Fibroblast of gingiva (primary cell): ENCODE measurements at regions not wholly inside any gene's neighbourhood (a gene's known extent, or its start where the extent isn't known, plus 50 kb on each side); places are given as distances from the start of the nearest gene placed in this dataset.
"Not testable (repeated sequence)": the region's sequence is repeated elsewhere in the genome, so short reads cannot be mapped to it uniquely, and the experiment has no call there.

Experiments
- DNase-seq: peaks from one replicate; pipeline ENCODE4 v3.0.0-alpha.2; 2011; ENCODE audit warnings: low read depth

DNA sequence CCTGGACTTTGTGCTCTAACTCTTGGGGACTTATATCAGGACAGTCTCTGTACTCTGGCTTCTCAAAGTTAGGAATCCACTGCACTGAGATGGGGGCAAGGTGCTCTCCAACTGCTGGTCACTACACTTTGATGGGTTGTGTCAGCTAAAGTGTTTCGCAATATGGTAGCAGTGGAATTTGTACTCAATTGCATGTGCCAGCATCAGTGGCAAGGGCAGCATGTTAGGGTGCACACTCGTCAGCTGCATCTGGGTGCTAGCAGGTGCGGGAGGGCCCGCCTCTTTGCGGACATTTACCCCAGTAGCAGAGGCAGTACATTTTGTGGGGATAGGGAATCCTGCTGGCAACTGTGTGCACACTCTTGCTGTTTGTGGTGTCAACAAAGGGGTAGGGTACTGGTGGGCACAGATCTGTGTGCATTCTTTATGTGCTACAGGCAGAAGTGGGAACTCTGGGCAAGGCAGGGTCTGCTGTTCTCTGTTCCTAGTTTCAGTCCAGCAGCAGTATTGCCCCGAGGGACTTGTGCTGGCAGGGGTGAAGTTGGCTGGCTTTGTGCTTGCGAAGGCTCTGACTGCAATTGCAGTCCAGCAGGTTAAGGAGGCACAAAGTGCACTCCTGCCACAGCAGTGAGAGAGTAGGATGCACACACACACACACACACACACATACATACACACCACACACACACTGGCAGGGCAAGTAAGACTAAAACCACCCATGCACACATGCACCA, 924.8 kb upstream of the CDH9 start:
- DNase-seq: no peak

DNA sequence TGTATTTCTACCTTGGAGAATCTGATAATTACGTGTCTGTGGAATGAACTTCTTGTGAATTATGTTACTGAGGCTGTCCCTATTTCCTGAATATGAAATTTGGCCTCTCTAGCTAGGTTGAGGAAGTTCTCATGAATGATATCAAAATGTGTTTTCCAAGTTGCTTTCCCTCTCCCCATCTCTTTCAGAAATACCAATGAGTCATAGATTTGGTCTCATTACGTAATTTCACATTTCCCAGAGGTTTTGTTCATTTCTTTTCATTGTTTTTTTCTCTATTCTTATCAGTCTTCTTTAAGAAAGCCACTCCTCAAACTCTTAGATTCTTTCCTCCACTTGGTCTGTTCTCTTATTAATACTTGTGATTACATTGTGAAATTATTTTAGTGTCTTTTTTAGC, 923.8 kb upstream of the CDH9 start:
- DNase-seq: no peak

DNA sequence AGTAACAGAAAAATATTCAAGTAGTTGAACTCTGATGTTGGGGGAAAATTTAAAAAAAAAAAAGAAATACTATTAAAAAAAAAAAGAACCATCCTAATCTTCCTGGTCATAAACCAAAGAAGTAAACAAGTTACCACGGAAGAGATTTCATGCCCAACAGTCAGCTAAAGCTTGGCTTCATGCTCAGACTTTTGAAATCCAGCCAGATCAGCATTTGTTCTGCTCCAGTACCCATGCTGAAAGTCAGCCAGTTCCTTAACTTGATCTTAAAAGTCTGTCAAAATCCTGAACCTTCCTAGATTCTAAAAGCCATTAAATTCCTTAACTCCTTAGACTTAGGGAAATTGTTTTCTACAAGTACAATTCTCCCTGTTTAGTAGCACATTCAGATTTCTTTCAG, 908.7 kb upstream of the CDH9 start:
- peak; percentile 2 for DNase-seq

DNA sequence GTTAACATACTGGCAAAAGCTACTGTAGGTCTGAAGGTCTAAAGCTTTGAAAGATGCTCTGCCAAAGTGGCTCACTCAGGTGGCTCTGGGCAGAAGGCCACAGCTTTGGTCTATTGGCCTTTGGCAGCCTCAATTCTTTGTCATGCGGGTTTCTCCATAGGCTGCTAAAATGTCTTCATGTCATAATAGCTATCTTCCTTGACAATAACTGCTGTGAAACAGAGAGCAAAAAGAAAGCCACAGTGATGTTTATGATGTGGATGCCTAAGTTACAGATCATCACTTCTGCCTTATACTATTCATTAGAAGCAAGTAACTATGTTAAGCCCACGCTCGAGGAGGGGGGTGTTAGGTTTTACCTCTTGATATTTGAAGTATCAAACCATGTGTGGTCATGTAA, 906.1 kb upstream of the CDH9 start:
- DNase-seq: no peak

DNA sequence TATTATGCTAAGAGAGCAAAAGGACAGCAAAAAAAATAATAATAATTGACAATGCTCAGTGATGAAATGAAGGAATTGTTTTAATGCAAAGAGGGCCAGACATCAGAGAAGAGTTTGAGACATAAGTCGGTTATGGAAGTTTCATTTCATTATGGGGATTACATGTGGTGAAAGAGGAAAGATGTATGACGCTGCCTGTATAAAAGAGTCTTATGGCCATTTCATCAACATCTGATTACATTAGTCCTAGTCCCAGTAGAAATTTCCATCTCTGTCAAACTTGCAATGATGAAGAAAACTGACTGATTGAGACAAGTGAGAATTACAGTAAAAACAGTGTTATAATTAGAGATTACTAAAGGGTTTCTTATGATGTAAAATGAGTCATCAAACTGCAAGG, 900.6 kb upstream of the CDH9 start:
- DNase-seq: no peak

DNA sequence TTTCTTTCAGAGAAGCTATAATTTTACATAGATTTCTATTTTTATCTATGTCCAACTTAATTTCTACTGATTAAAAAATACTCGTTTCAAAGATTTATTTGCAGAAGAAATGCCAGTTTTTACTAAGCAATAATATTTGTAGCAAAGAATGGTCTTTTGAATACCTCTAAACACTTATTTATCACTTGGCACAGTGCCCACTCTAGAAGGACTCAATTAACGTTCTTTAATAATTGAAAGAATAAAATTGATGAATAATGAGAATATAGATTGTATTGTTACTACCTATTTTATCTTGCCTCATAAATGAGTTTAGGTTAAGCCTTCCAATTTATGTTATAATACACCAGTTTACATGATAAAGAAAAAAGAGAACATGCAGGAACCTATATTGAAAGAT, 889.7 kb upstream of the CDH9 start:
- DNase-seq: no peak

DNA sequence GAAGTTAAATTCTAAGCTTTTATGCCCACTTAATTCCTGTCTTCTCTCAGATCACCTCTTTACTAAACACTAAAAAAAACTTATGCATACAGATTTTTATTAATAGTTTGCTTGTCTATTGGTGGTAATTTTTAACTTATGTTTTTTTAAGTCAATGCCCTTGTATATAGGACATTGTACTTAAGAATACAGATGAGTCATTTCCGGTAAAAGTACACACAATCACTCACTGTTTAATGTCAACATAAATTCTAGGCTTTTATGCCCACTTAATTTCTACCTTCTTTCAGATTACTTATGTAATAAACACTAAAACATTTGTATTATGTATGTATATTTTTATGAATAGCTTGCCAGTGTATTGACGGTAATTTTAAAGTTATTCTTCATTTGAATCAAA, 872.8 kb upstream of the CDH9 start:
- no peak for DNase-seq

DNA sequence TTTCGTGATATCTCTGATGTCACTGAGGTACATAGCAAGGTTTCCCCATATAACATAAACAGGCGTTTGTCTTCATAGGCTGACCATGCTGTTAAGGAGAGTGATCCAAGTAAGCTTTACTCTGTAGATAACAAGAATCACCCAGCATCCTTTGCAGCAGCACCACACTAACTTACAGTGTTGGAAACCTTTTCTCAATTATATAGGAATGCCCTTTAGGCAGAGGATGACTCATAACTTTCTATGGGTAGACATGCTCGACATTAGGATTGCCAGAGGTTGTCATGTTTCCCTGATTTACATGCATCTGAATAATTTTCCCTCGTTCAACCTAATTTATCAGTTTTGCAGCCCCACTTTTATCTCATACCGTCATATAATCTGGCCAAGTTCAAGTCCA, 870.0 kb upstream of the CDH9 start:
- DNase-seq: no peak

DNA sequence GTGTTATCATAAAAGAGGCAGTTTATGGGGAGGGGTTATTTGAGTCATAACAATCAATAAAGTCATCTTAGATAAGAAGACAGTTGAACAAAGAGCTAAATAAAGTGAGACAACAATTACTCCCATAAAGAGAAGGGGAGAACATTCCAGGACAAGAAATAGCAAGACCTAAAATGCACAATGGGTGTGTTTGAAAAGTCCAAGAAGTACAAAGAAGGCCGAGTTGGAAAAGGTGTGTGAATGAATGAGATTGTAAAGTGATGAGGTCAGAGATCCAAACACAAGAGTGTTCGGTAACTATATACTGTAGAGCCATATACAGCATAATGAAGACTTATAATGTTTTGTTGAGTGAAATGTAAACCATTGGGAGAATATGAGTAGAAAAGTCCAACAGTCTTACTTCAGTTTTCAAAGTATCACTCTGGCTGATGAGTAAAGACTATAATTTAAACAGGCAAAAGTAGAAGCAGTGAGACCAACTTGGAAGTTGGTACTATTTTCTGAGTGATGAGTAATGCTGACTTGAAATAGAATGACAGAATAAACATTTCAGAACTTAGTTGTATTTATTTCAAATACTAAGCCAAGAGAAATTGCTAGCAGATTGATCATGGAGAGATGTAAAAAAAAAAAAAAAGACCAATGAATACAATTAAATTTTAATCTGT, 868.7 kb upstream of the CDH9 start:
- no peak for DNase-seq

DNA sequence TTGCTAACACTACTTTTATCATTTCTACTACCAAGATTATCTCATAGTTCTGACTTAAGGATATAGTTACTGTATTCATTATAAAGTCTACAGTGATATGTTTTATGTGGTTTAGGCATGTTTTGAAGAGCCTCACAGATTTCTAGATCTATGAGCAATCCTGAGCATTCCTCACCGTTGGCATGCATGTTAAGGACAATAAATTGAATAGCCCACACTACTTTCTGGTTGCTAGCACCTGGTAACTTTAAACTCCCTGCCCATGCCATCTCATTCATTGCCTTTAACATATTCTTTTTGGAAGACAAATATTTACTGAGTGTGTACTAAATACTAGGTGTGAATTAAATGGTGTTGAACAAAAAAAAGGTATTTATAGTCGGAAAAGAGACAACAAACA, 868.1 kb upstream of the CDH9 start:
- DNase-seq: no peak

DNA sequence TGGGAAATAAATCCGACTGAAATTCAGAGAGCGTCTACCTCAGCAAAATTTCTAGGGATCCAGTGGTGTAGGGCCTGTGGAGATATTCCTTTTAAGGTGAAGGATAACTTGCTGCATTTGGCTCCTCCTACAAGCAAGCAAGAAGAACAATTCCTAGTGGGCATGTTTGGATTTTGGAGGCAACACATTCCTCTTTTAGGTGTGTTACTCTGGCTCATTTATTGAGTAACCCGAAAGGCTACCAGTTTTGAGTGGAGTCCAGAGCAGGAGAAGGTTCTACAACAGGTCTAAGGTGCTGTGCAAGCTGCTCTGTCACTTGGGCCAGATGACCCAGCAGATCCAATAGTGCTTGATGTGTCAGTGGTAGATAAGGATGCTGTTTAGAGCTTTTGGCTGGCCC, 862.4 kb upstream of the CDH9 start:
- DNase-seq: no peak

DNA sequence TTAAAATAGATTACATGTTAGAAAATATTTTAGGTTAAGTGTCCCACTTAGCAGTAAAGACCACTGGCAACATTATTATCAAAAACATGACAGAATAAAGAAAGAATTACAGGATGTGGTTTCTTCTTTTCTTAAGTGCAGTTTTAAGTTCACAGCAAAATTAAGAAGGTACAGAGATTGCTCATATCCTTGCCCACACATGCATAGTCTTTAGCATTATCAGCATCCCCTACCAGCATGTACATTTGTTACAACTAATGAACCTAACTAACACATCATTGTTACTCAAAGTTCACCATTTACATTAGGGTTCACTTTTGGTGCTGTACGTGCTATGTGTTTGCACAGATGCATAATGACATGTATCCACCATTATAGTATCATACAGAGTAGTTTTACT, 837.7 kb upstream of the CDH9 start:
- DNase-seq: no peak

DNA sequence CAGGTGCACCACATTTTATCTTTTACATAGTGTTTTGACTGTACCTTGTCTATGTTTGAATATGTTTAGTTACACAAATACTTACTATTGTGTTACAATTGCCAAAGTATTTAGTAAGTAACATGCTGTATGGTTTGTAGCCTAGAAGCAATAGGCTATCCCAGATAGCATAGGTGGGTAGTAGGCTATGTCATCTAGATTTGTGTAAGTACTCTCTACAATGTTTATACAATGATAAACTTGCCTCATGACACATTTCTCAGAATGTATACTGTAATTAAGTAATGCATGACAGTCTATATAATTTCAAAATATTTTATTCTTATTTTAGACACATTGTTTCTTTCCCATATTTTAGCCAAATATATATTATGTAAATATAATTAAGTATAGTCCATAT, 836.8 kb upstream of the CDH9 start:
- DNase-seq: no peak

DNA sequence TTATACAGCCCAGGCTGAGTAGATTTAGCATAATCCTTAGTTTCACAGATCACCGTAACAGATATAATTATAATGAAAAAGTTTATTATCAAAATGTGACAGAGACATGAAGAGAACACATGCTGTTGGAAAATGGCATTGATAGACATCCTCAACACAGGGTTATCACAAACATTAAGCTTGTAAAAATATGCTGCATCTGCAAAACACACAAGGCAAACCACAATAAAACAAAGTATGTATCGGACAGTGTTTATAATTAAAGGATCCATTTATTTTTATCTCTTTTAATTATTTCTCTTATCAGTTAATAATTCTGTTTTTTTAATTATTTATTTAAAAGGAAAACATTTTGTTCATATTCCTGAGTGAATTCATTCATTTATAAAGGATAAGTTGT, 829.9 kb upstream of the CDH9 start:
- DNase-seq: no peak

DNA sequence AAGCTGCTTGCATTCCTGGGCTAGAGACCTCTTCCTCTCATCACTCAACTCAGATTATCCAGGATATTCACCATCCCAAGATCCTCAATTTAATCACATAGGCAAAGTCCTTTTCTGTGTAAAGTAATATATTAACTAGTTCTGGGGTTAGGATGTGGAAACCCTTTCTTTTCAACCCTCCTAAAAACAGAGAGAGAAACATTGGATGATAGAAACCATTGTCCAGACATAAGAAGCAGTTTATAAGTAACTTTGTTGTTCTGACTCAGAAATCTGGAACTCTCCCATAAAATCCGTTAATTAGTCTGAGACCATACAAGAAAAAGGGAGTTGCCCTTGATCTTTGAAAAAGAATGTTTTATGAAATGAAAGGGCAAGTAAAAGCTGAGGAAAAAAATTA, 817.1 kb upstream of the CDH9 start:
- no peak for DNase-seq

DNA sequence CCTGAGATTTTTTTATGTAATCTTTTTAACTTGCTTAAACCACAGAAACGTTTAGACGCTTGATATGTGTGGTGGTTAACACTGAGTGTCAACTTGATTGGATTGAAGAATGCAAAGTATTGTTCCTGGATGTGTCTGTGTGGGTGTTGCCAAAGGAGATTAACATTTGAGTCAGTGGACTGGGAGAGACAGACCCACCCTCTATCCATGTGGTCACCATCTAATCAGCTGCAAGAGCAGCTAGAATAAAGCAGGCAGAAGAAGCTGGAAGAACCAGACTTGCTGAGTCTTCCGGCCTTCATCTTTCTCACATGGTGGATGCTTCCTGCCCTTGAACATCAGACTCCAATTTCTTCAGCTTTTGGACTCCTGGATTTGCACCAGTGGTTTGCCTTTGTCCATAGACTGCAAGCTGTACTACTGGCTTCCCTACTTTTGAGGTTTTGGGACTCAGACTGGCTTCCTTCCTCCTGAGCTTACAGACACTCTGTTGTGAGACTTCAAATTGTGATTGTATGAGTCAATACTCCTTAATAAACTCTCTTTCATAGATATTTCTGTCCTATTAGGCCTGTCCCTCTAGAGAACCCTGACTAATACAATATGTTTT, 816.0 kb upstream of the CDH9 start:
- DNase-seq: no peak

DNA sequence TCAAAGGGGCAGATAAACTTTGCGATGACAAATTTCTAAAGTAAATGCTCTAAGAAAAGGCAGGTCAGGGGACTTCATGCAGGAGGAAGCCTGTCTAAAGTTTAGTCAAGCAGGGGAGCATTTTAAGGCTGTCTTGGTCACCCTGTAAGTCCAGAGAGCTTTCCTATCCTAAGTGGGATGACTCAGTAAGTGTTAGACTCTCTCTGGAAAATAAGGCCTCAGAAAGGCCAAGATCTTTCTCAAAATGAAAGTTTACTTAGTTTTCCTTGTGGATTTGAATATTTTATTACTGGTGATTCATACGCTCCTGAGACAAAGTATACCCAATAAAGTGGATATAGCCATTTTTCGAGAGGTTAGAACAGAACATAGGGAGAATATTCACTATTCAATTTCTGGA, 806.9 kb upstream of the CDH9 start:
- no peak for DNase-seq

DNA sequence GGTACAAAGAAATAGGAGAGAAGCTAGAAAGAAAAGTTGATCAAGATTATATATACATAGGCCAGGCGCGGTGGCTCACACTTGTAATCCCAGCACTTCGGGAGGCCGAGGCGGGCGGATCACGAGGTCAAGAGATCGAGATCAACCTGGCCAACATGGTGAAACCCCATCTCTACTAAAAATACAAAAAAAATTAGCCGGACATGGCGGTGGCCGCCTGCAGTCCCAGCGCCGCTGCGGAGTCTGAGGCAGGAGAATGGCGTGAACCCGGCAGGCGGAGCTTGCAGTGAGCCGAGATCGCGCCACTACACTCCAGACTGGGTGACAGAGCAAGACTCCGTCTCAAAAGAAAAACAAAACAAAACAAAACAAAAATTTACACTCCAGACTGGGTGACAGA, 798.3 kb upstream of the CDH9 start:
- not testable (repeated sequence) for DNase-seq

DNA sequence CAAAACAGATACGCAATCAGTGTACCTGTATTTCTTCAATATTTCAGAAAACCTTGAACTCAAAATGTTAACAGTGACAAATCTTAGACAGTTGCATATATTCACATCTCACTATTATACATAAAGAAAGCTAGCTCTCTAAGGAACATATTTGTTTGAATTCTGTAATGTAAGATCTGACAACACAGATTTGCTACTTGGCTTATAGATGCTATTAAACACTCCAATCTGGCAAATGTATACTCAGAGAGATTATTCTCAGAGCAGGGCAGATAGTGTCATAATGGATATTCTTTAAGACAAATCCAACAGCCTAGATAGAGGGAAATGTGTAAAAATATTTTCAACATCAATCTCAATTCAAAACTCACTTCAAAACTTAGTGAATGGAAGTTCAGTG, 794.5 kb upstream of the CDH9 start:
- no peak for DNase-seq

DNA sequence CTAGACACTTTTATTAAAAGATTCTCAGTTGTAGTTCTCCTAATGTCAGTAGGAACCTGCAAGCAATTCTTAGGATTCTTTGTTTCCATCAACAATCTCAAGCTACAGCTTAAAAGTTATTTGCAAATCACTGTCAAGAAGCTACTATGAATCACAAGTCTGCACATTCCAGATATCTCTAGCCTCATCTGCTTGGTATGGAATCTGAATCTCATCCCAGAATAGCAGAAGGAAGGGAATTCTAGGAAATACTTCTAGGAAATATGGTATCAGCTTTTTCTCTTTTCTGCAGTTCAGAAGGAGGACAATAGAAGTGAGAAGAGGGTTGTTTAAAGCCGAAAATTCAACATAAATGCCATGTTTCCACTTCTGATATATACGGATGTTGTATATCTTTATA, 792.2 kb upstream of the CDH9 start:
- DNase-seq: no peak

DNA sequence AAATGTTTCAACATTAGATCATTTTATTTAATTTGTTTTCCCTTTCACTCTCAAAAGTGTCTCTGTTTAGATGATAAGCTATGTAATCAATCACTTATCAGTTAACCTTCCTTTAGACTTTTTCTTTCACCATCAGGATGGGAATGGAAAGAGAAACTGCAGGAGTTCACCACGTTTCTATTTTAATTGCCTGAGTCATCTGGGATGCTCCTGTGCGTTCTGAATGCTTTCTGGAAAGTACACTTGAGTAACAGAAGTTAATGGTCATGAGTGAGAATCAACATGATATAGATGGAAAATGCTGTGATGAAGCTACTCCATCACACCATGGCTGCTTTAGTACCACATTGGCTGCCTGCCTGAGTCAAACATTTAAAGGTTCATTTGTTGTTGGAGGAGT, 783.3 kb upstream of the CDH9 start:
- DNase-seq: no peak

DNA sequence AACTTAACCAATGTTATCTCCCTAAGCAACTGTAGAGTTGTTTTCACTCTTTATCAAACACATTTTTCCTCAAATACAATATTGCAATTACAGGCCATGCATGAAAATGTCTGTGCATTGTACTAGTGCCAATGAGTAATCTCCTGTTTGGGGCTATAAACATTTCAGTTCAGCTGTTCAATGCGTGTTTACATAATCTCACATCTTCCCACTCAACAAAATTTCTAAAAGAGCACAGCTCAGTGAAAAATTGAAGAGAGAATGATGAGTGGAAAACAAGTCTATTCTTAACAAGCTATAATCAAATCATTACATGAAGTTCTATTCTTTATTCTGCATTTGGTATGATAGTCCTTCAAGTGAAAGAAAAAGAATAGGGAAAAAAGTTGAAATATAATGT, 780.5 kb upstream of the CDH9 start:
- no peak for DNase-seq

DNA sequence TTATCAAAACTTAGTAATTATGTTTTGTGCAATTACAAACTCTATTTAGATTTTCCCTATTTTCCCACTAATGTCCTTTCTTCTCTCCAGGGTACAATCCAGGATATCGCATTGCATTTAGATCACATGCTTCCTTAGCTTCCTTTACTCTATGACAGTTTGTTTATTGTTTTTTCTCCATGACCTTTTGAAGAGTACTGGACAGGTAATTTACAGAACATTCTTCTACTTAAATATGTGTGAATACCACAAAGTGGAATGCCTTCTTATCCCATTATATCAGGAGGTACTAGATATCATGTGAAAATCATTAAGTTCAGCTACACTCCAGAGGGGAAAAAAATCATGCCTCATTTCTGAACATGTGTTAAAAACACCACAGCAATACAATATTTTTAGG, 776.6 kb upstream of the CDH9 start:
- no peak for DNase-seq

DNA sequence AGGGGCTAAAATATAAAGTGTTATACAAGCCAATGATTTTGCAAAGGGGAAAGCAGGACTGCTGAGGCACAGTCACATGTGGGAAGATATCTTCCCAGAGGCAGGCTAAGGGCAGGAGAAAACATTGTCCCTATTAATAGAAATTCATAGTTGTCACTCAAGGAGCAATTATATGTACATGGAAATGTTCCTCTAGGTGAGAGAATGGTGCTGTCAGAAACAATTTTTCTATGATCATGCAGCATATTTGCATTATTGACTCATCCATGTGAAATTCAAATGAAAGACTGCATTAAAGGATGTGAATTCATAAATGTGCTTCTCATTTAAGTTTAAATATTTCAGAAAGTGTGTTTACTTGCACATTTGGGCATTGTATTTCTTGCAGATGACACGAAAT, 775.9 kb upstream of the CDH9 start:
- no peak for DNase-seq
